Astrocyte (in vitro differentiated cells and primary cell): ENCODE measurements at regions not wholly inside any gene's neighbourhood (a gene's known extent, or its start where the extent isn't known, plus 50 kb on each side); places are given as distances from the start of the nearest gene placed in this dataset.

Experiments
- DNase-seq: peaks from one replicate; pipeline ENCODE4 v3.0.0-alpha.2; 2010; ENCODE audit warnings: low read depth
- FAIRE-seq: peaks from 2 replicates; lab custom pipeline; 2011; peaks lifted over from hg19 to GRCh38; lab: Jason Lieb, UNC
- H2AFZ ChIP-seq: 2 replicates; pipeline ENCODE4 v1.6.0; 2012; ENCODE audit warnings: low read depth, low read length, inconsistent platforms
- H3K27ac ChIP-seq: 2 replicates; pipeline ENCODE4 v1.5.1; 2011; ENCODE audit warnings: low read depth, low read length, inconsistent platforms
- H3K27me3 ChIP-seq: 2 replicates; pipeline ENCODE4 v1.6.0; 2011; ENCODE audit warnings: low read length, inconsistent platforms; ENCODE audit not compliant: insufficient read depth
- H3K36me3 ChIP-seq: 2 replicates; pipeline ENCODE4 v1.5.1; 2011; ENCODE audit warnings: low read length, inconsistent platforms; ENCODE audit not compliant: insufficient read depth
- H3K4me1 ChIP-seq: 2 replicates; pipeline ENCODE4 v1.5.1; 2011; ENCODE audit warnings: low read length, inconsistent platforms; ENCODE audit not compliant: insufficient read depth
- H3K4me2 ChIP-seq: 2 replicates; pipeline ENCODE4 v1.6.0; 2012; ENCODE audit warnings: low read length, inconsistent platforms
- H3K4me3 ChIP-seq: 2 replicates; pipeline ENCODE4 v1.5.1; 2011; ENCODE audit warnings: low read depth, mild to moderate bottlenecking, low read length, inconsistent platforms; ENCODE audit not compliant: insufficient read depth
- H3K79me2 ChIP-seq: 2 replicates; pipeline ENCODE4 v1.6.0; 2012; ENCODE audit warnings: mild to moderate bottlenecking, low read length, inconsistent platforms; ENCODE audit not compliant: insufficient read depth
- H3K9ac ChIP-seq: 2 replicates; pipeline ENCODE4 v1.6.0; 2012; ENCODE audit warnings: mild to moderate bottlenecking, low read length, inconsistent platforms
- H3K9me3 ChIP-seq: 2 replicates; pipeline ENCODE4 v1.5.1; 2012; ENCODE audit warnings: low read depth, mild to moderate bottlenecking, low read length, inconsistent platforms; ENCODE audit not compliant: insufficient read depth
- H4K20me1 ChIP-seq: 2 replicates; pipeline ENCODE4 v1.6.0; 2012; ENCODE audit warnings: low read length, inconsistent platforms; ENCODE audit not compliant: insufficient read depth
- H3K27ac Mint-ChIP-seq: one replicate; pipeline ENCODE4 v1.8.0; 2021; ENCODE audit warnings: mild to moderate bottlenecking, mixed read lengths; ENCODE audit not compliant: unreplicated experiment
- H3K27me3 Mint-ChIP-seq: one replicate; pipeline ENCODE4 v1.8.0; 2021; ENCODE audit warnings: low read depth, mixed read lengths; ENCODE audit not compliant: unreplicated experiment
- H3K36me3 Mint-ChIP-seq: one replicate; pipeline ENCODE4 v1.8.0; 2021; ENCODE audit warnings: low read depth, mixed read lengths; ENCODE audit not compliant: unreplicated experiment
- H3K4me1 Mint-ChIP-seq: one replicate; pipeline ENCODE4 v1.8.0; 2021; ENCODE audit warnings: low read depth, mixed read lengths; ENCODE audit not compliant: unreplicated experiment
- H3K4me3 Mint-ChIP-seq: one replicate; pipeline ENCODE4 v1.8.0; 2021; ENCODE audit warnings: mild to moderate bottlenecking, moderate library complexity, mixed read lengths; ENCODE audit not compliant: unreplicated experiment
- H3K9me3 Mint-ChIP-seq: one replicate; pipeline ENCODE4 v1.8.0; 2021; ENCODE audit warnings: mild to moderate bottlenecking, mixed read lengths; ENCODE audit not compliant: unreplicated experiment
- CTCF ChIP-seq: IDR thresholded peaks from 2 replicates; pipeline ENCODE4 v1.5.1; 2011; ENCODE audit warnings: low read depth, mild to moderate bottlenecking, inconsistent platforms, low read length, moderate library complexity; ENCODE audit not compliant: insufficient read depth
- EZH2 ChIP-seq: IDR thresholded peaks from 2 replicates; pipeline ENCODE4 v1.6.1; 2012; ENCODE audit warnings: mild to moderate bottlenecking, low read length, inconsistent platforms; ENCODE audit not compliant: insufficient read depth

GRCh38 chr22:48553119-48553518 is 1274.6 kb downstream of the BRD1 start:
- no peaks in the 10 kb centered on the region for H3K9me3 ChIP-seq
- no peaks in the 10 kb centered on the region for H3K79me2 ChIP-seq
- no peak overlapping the region for H3K4me2 ChIP-seq
- Mint-ChIP-seq H3K27me3 (peaks cover 27% of the 10 kb centered on the region), H3K4me1 (peaks cover 4% of the 10 kb centered on the region), H3K4me3 (no peak overlapping the region), H3K36me3 (no peaks in the 10 kb centered on the region), H3K27ac (no peak overlapping the region), H3K9me3 (no peaks in the 10 kb centered on the region)
- FAIRE-seq (no peak), DNase-seq (no peak)
- no peaks in the 10 kb centered on the region for H3K27me3 ChIP-seq
- H3K4me3 ChIP-seq = no peak overlapping the region
- no peaks in the 10 kb centered on the region for H4K20me1 ChIP-seq
- TF ChIP-seq EZH2 = no peak
- no peaks in the 10 kb centered on the region for H3K36me3 ChIP-seq
- H3K27ac ChIP-seq = no peak overlapping the region
- no peaks in the 10 kb centered on the region for H3K4me1 ChIP-seq
- H2AFZ ChIP-seq = no peak overlapping the region
- no peak overlapping the region for H3K9ac ChIP-seq

- Mint-ChIP-seq H3K9me3 (no peaks in the 10 kb centered on the region), H3K4me3 (no peak overlapping the region), H3K4me1 (peaks cover 4% of the 10 kb centered on the region), H3K27me3 (peaks cover 31% of the 10 kb centered on the region), H3K36me3 (no peaks in the 10 kb centered on the region), H3K27ac (no peak overlapping the region)
- no peak for TF ChIP-seq EZH2
- TF ChIP-seq CTCF = no peak
- Histone ChIP-seq H3K9me3 (no peaks in the 10 kb centered on the region), H3K9ac (no peak overlapping the region), H3K79me2 (no peaks in the 10 kb centered on the region), H3K4me3 (no peak overlapping the region), H3K4me2 (no peak overlapping the region), H2AFZ (no peak overlapping the region), H3K4me1 (no peaks in the 10 kb centered on the region), H3K27me3 (no peaks in the 10 kb centered on the region), H3K36me3 (no peaks in the 10 kb centered on the region), H4K20me1 (no peaks in the 10 kb centered on the region), H3K27ac (no peak overlapping the region)
- DNase-seq = no peak
- no peak for FAIRE-seq
These were observed 1275.9 kb downstream of the BRD1 start for GRCh38 chr22:48551716-48552268.

- H3K4me3 Mint-ChIP-seq = no peak overlapping the region
- no peak overlapping the region for H3K4me3 ChIP-seq
- H3K9ac ChIP-seq = no peak overlapping the region
- H3K36me3 ChIP-seq = no peaks in the 10 kb centered on the region
- no peak overlapping the region for H2AFZ ChIP-seq
- no peak for TF ChIP-seq CTCF
- TF ChIP-seq EZH2 = no peak
- DNase-seq (no peak), FAIRE-seq (no peak)
- H3K4me1 Mint-ChIP-seq = peaks cover 4% of the 10 kb centered on the region
- no peaks in the 10 kb centered on the region for H3K36me3 Mint-ChIP-seq
- peaks cover 2% of the 10 kb centered on the region for H3K9me3 Mint-ChIP-seq
- no peaks in the 10 kb centered on the region for H3K9me3 ChIP-seq
- H3K27ac Mint-ChIP-seq = no peak overlapping the region
- H4K20me1 ChIP-seq = no peaks in the 10 kb centered on the region
- no peaks in the 10 kb centered on the region for H3K79me2 ChIP-seq
- H3K4me1 ChIP-seq = no peaks in the 10 kb centered on the region
- H3K27me3 ChIP-seq = no peaks in the 10 kb centered on the region
- H3K27ac ChIP-seq = no peak overlapping the region
- H3K27me3 Mint-ChIP-seq = peaks cover 36% of the 10 kb centered on the region
- no peak overlapping the region for H3K4me2 ChIP-seq
These were observed 1276.6 kb downstream of the BRD1 start for GRCh38 chr22:48551061-48551460.
